Astrocyte of the cerebellum (primary cell): ENCODE measurements at regions not wholly inside any gene's neighbourhood (a gene's known extent, or its start where the extent isn't known, plus 50 kb on each side); places are given as distances from the start of the nearest gene placed in this dataset.

Experiments
- DNase-seq: peaks from one replicate; pipeline ENCODE4 v3.0.0-alpha.2; 2011; ENCODE audit warnings: low read depth
- H3K4me3 ChIP-seq: 2 replicates; pipeline ENCODE4 v1.5.1; 2011; ENCODE audit warnings: mild to moderate bottlenecking, low read depth, low read length, moderate library complexity
- in situ Hi-C: cut with HindIII; loops from 2 replicates; pipeline ENCODE4 v1.10.0; 2017; ENCODE audit warnings: low sequenced_read_pairs
- TF ChIP-seq, protein P1 (sequence below): IDR thresholded peaks from 2 replicates; pipeline ENCODE4 v1.5.1; 2012; ENCODE audit warnings: low read length, low read depth, moderate library complexity, mild to moderate bottlenecking; ENCODE audit errors: missing control alignments

DNA sequence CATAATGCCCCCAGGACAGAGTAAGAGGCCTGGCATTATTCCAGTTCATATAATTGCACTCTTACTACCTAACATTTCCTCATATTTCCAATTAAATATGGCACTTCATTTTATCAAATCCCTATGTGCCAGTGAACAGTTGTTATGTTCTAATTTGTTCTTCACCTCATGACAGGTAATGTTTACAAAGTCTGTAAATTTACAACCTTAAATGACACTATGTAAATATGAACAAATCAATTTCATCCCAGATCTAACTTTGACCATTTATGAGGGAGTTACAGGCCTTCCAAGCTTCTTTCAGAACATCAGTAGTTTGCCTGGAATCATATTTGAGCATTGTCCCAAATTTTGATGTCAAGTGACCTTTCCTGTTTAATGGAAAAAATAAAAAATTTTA is 592.6 kb upstream of the CDH6 start:
- in situ Hi-C loops: no loop called here
- TF ChIP-seq, protein P1, sequence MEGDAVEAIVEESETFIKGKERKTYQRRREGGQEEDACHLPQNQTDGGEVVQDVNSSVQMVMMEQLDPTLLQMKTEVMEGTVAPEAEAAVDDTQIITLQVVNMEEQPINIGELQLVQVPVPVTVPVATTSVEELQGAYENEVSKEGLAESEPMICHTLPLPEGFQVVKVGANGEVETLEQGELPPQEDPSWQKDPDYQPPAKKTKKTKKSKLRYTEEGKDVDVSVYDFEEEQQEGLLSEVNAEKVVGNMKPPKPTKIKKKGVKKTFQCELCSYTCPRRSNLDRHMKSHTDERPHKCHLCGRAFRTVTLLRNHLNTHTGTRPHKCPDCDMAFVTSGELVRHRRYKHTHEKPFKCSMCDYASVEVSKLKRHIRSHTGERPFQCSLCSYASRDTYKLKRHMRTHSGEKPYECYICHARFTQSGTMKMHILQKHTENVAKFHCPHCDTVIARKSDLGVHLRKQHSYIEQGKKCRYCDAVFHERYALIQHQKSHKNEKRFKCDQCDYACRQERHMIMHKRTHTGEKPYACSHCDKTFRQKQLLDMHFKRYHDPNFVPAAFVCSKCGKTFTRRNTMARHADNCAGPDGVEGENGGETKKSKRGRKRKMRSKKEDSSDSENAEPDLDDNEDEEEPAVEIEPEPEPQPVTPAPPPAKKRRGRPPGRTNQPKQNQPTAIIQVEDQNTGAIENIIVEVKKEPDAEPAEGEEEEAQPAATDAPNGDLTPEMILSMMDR: no peak
- DNase-seq: no peak

DNA sequence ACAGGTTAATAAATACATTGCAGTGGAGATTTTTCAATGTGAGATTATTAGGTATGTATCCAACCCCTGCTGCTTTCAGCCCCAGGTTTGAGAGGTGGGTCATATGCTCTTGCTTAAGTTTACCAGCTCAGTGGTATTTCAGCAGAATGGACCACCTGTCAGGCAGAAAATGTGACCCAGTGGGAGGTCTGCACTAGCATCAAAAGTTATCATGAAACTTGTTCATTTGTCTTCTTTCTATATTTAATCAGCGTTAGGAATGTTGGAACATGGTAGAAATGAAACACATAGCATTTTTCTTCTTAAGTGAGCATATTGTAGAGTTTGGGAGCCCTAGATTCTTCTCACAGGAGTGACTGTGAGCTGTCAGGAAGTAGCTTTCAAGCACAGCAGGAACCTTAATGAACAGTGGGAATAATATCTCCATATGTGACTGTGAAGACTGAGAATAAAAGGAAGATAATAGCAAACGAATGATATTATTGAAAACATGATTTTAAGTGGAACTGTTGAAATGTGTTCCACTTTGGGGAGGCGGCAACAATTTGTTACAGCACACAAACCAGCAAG is 596.9 kb upstream of the CDH6 start:
- no peak overlapping the region for H3K4me3 ChIP-seq
- TF ChIP-seq, protein P1: no peak
- peak; percentile 33 for DNase-seq
- in situ Hi-C loops: no loop called here

More for the DNA sequence above, 592.6 kb upstream of the CDH6 start:
- no peak overlapping the region for H3K4me3 ChIP-seq

DNA sequence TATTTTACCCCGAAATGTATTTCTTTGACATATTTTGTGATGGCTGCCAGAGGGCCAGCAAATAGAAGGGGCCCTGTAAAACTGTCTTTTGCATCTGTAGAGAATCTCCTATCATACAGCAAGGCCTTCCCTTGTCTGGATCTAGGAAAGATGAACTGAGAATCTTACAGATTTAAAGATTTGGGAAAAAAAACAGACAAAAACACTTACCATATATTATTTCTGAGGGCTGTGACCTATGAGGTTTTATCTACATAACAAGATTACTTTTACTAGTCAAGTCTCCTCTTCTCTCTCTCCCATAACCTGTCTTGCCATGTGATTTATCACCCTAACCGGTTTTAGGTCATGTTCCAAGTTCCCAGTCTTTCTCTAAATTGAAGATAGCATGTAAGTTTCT is 599.2 kb upstream of the CDH6 start:
- TF ChIP-seq, protein P1: no peak
- in situ Hi-C loops: no loop called here
- no peak for DNase-seq
- H3K4me3 ChIP-seq: no peak overlapping the region

DNA sequence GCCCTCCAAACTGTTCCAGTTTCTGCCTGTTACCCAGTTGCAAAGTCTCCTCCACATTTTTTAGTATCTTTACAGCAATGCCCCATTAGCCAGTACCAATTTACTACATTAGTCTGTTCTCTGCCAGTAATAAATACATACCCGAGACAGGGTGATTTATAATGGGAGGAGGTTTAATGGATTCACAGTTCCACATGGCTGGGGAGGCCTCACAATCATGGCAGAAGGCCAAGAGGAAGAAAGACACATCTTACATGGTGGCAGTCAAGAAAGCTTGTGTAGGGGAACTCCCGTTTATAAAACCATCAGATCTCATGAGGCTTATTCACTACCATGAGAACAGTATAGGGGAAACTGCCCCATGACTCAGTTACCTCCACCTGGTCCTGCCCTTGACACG is 600.7 kb upstream of the CDH6 start:
- no peak for DNase-seq
- H3K4me3 ChIP-seq: no peak overlapping the region
- in situ Hi-C loops: no loop called here
- TF ChIP-seq, protein P1: no peak

DNA sequence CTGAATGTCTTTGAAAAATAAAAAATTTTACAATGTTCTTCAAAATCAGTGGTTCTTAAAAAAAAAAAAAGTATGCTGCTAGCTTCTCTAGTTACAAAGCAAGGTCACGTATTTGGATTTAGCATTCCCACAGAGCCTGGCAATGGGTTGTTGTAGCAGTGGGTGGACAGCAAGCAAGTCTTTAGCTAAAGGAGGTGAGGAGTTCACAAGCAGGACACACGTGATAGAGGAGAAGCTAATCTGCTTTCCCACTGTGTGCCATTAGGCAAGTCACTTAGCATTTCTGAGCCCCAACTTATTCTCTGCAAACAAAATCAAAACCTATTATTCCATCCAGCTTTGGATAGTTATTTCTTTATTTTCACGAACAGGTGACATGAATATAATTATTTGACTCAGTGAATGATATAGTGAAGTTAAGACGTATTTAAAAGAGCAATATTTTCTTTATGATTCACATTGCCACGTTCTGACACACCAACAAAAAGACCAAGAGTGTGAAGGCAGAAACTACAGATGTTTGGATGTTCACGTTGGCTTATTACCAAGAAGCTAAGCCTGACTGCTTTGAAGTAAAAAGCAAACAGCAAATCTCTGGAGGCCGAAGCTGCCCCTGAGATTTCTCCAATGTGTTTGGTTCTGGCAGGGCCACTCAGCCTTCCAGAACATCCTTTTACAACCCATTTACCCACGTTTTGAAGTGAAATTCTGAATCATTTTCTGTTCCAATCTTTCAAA is 612.1 kb upstream of the CDH6 start:
- in situ Hi-C loops: no loop called here

DNA sequence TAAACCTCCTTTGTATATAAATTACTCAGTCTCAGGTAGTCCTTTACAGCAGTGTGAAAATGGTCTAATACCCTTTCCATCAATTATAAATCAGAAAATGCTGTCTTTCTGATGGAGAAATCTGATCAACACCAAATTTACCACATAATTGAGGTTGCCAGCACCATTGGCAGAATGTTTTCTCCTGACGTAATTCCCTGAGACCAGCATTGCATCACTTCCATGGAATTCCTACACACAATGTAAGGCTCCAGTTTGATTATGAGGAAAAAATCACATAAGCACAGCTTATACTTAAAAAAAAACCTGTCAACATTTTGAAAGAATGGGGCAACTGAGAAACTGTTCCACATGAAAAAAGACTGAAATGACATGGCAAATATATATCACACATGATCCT is 618.7 kb upstream of the CDH6 start:
- in situ Hi-C loops: no loop called here
- TF ChIP-seq, protein P1: no peak
- H3K4me3 ChIP-seq: no peak overlapping the region
- peak; percentile 22 for DNase-seq

More for the DNA sequence above, 612.1 kb upstream of the CDH6 start:
- H3K4me3 ChIP-seq: no peak overlapping the region
- TF ChIP-seq, protein P1: no peak
- DNase-seq: peak; percentile 24
